ENCODE measurements at regions not wholly inside any gene's neighbourhood (a gene's known extent, or its start where the extent isn't known, plus 50 kb on each side); places are given as distances from the start of the nearest gene placed in this dataset.

- in situ Hi-C loops (cut with MboI; ENCODE audit: low sequenced_read_pairs): no loop called here
- DNase-seq: no peak
- Histone ChIP-seq H3K18ac (ENCODE audit: low read depth, low read length) (no peak overlapping the region), H4K20me1 (ENCODE audit: insufficient read depth, low read length) (no peaks in the 10 kb centered on the region), H4K91ac (ENCODE audit: insufficient read depth, low read depth, low read length) (no peak overlapping the region), H3K4ac (ENCODE audit: low read depth, low read length) (no peak overlapping the region), H3K4me1 (ENCODE audit: control insufficient read depth, insufficient read depth, low read length) (no peaks in the 10 kb centered on the region), H2BK120ac (ENCODE audit: low read depth, low read length) (no peak overlapping the region), H3K36me3 (ENCODE audit: control insufficient read depth, insufficient read depth, low read length) (no peaks in the 10 kb centered on the region), H3K4me2 (ENCODE audit: low read depth, low read length) (no peak overlapping the region), H2AK9ac (replicated peaks; ENCODE audit: low read depth, low read length, poor library complexity) (no peak overlapping the region), H3K14ac (replicated peaks; ENCODE audit: low read depth, low read length) (no peak overlapping the region), H4K5ac (ENCODE audit: low read depth, low read length) (no peak overlapping the region), H3K56ac (ENCODE audit: extremely low read depth, insufficient read depth, low read length) (no peak overlapping the region), H2BK20ac (ENCODE audit: low read depth, low read length) (no peak overlapping the region), H2AFZ (replicated peaks; ENCODE audit: low read length, poor library complexity) (no peak overlapping the region), H3K9me1 (ENCODE audit: insufficient read depth, low read length) (no peaks in the 10 kb centered on the region), H2AK5ac (ENCODE audit: low read depth, low read length) (no peak overlapping the region), H3K9me3 (ENCODE audit: control insufficient read depth, insufficient read depth, low read length) (peaks cover 18% of the 10 kb centered on the region), H3K9ac (ENCODE audit: low read depth, low read length) (no peak overlapping the region), H3K79me1 (ENCODE audit: low read depth in 1 of 2, low read length in 2 of 2) (no peaks in the 10 kb centered on the region), H3K27ac (ENCODE audit: insufficient read depth, low read length) (no peak overlapping the region), H4K8ac (ENCODE audit: low read depth in 2 of 2, low read length in 2 of 2) (no peak overlapping the region), H3K4me3 (ENCODE audit: insufficient read depth, low read depth, low read length) (no peak overlapping the region), H2BK5ac (ENCODE audit: low read depth, low read length, poor library complexity, severe bottlenecking) (no peak overlapping the region), H2BK15ac (ENCODE audit: low read depth, low read length) (no peak overlapping the region), H3K23ac (ENCODE audit: low read depth, low read length) (no peak overlapping the region), H3K27me3 (ENCODE audit: control insufficient read depth, insufficient read depth, low read length) (no peaks in the 10 kb centered on the region)
- dilution Hi-C loops (cut with HindIII; ENCODE audit: low sequenced_read_pairs, unreplicated experiment): no loop called here
- intact Hi-C loops (cut with micrococcal nuclease): no loop called here
- no peak for TF ChIP-seq USF2 (IDR thresholded peaks at IDR 0.05; ENCODE audit: low read depth, low read length)
- TF ChIP-seq BHLHE40 (IDR thresholded peaks at IDR 0.05; ENCODE audit: low read depth, low read length): no peak
- TF ChIP-seq POLR2A (IDR thresholded peaks at IDR 0.05; ENCODE audit: low read depth, low read length): no peak
- no peak for TF ChIP-seq MAZ (IDR thresholded peaks at IDR 0.05; ENCODE audit: borderline replicate concordance, low read depth, low read length)
- TF ChIP-seq CTCF (conservative IDR thresholded peaks at IDR 0.05; ENCODE audit: low read depth, low read length): no peak
- no peak for TF ChIP-seq RAD21 (IDR thresholded peaks at IDR 0.05; ENCODE audit: low read length)
- TF ChIP-seq FOS (IDR thresholded peaks at IDR 0.05; ENCODE audit: low read depth, low read length): no peak
- no peak for TF ChIP-seq NFE2L2 (IDR thresholded peaks at IDR 0.05; ENCODE audit: low read depth, low read length)
- no peak for TF ChIP-seq RFX5 (IDR thresholded peaks at IDR 0.05; ENCODE audit: low read depth, low read length)
- no peak for TF ChIP-seq ELK1 (IDR thresholded peaks at IDR 0.05; ENCODE audit: borderline replicate concordance, low read depth, low read length)
- no peak for TF ChIP-seq CEBPB (IDR thresholded peaks at IDR 0.05; ENCODE audit: low read depth, low read length)
- no peak for TF ChIP-seq RCOR1 (IDR thresholded peaks at IDR 0.05; ENCODE audit: insufficient replicate concordance, low read length)
- ChIA-PET CTCF (no interaction called here), POLR2A (ENCODE audit: unreplicated experiment) (no interaction called here)
- ATAC-seq (ENCODE audit: low read depth): no peak
- BruUV-seq (replicated peaks): no TSS peak
- no CpG with 5 or more reads among the region's 5 CpGs for WGBS, 2 experiments (ENCODE audit: extremely low coverage in 2 of 2, insufficient read length in 1 of 2)
Measured at GRCh38 chr16:13560151-13560550, 359.8 kb upstream of the ERCC4 start.

All from IMR-90 (cell line).